ENCODE measurements at regions not wholly inside any gene's neighbourhood (a gene's known extent, or its start where the extent isn't known, plus 50 kb on each side); places are given as distances from the start of the nearest gene placed in this dataset.

- POLR2A ChIA-PET, result no interaction called here
- in situ Hi-C loops (cut with HindIII; ENCODE audit: extremely low pct_ligation_motif_present, low pct_unique_long_range_greater_than_20kb), result no loop called here
- BruUV-seq (replicated peaks), result no TSS peak
- TF ChIP-seq SMYD3 (CRISPR knock-in tag; IDR thresholded peaks at IDR 0.05), result no peak
- no peak for TF ChIP-seq ZNF30 (CRISPR knock-in tag; IDR thresholded peaks at IDR 0.05)
- no peak for TF ChIP-seq ZNF747 (CRISPR knock-in tag; IDR thresholded peaks at IDR 0.05; ENCODE audit: borderline replicate concordance)
- 0 out of 2 replicates have a peak, but pooled peaks have one; percentile 34 for TF ChIP-seq IRF2 (CRISPR knock-in tag; IDR thresholded peaks at IDR 0.05)
- TF ChIP-seq MAX (IDR thresholded peaks at IDR 0.05), result peak; percentile 36; the same call in 1 of the 2 replicates
- TF ChIP-seq MBD4 (IDR thresholded peaks at IDR 0.05; ENCODE audit: borderline replicate concordance, low read length), result no peak
- TF ChIP-seq SRF (IDR thresholded peaks at IDR 0.05; ENCODE audit: low read depth, low read length), result peak; percentile 73
- TF ChIP-seq MYC (CRISPR knock-in tag; IDR thresholded peaks at IDR 0.05; ENCODE audit: borderline replicate concordance), result no peak
- no peak for TF ChIP-seq ZNF646 (CRISPR knock-in tag; IDR thresholded peaks at IDR 0.05)
- peak; percentile 48 for TF ChIP-seq SAP130 (CRISPR knock-in tag; IDR thresholded peaks at IDR 0.05; ENCODE audit: low read depth)
- no peak for TF ChIP-seq ZNF17 (CRISPR knock-in tag; IDR thresholded peaks at IDR 0.05)
- TF ChIP-seq HMGXB3 (CRISPR knock-in tag; IDR thresholded peaks at IDR 0.05; ENCODE audit: borderline replicate concordance), result 0 out of 2 replicates have a peak, but pooled peaks have one; percentile 64
- TF ChIP-seq ZFP1 (CRISPR knock-in tag; IDR thresholded peaks at IDR 0.05), result no peak
- TF ChIP-seq BRD4 (CRISPR knock-in tag; IDR thresholded peaks at IDR 0.05), result no peak
- intact Hi-C loops (cut with micrococcal nuclease; ENCODE audit: unreplicated experiment), result no loop called here
- WGBS (ENCODE audit: low lambda C conversion rate), result 20% methylated on average over 26 of the region's 26 CpGs
- Histone ChIP-seq H3K9ac (ENCODE audit: insufficient read depth, low read depth, low read length) (no peak overlapping the region), H3K36me3 (replicated peaks in 1 of 2; ENCODE audit: control insufficient read depth in 1 of 2, insufficient read depth in 2 of 2, low read length in 2 of 2) (no peaks in the 10 kb centered on the region), H3K4me3 (replicated peaks in 1 of 3; ENCODE audit: insufficient read depth in 1 of 3, low read depth in 2 of 3, low read length in 3 of 3) (peak overlapping the region in 2 of 3 experiments; percentile 17 to 41; a peak in 3 of 6 replicates), H3K4me1 (ENCODE audit: insufficient read depth, low read length) (peaks cover 16% of the 10 kb centered on the region), H2AFZ (ENCODE audit: low read length) (no peak overlapping the region), H3K4me2 (ENCODE audit: low read depth, low read length) (peak overlapping the region; percentile 64), H4K20me1 (ENCODE audit: insufficient read depth, low read length) (no peaks in the 10 kb centered on the region), H3K9me3 (ENCODE audit: low read length) (no peaks in the 10 kb centered on the region), H3K79me2 (ENCODE audit: insufficient read depth, low read length) (no peaks in the 10 kb centered on the region), H3K27me3 (ENCODE audit: control insufficient read depth in 1 of 2, insufficient read depth in 2 of 2, low read length in 2 of 2) (peaks cover 14 to 73% of the 10 kb centered on the region in 2 experiments; a peak in 4 of 5 replicates), H3K27ac (ENCODE audit: extremely low read length, insufficient read depth, low read length) (no peak overlapping the region)
- no peak for FAIRE-seq
- CTCF ChIA-PET (ENCODE audit: low intra/inter-chr PET ratio, low total read pairs), result no interaction called here
- DNase-seq (ENCODE audit: low spot score), result peak; percentile 27
- peak; percentile 37; the same call in 2 of the 3 replicates for ATAC-seq
These were observed 348.7 kb upstream of the TNRC6C start for GRCh38 chr17:77609553-77610517.

All from HepG2 (cell line).